Fibroblast of mammary gland (primary cell): ENCODE measurements at regions not wholly inside any gene's neighbourhood (a gene's known extent, or its start where the extent isn't known, plus 50 kb on each side); places are given as distances from the start of the nearest gene placed in this dataset.

Source experiments
- DNase-seq: peaks from one replicate; pipeline ENCODE4 v3.0.0-alpha.2; 2010; ENCODE audit warnings: low read depth
- H3K4me3 ChIP-seq: 2 replicates; pipeline ENCODE4 v1.5.1; 2011; ENCODE audit warnings: low read depth, mild to moderate bottlenecking, low read length, moderate library complexity; ENCODE audit not compliant: control insufficient read depth
- TF ChIP-seq, protein P1 (sequence below): conservative IDR thresholded peaks from 2 replicates; pipeline ENCODE4 v1.5.1; 2011; ENCODE audit warnings: low read depth, low read length, inconsistent platforms; ENCODE audit not compliant: control insufficient read depth, insufficient read depth

DNA sequence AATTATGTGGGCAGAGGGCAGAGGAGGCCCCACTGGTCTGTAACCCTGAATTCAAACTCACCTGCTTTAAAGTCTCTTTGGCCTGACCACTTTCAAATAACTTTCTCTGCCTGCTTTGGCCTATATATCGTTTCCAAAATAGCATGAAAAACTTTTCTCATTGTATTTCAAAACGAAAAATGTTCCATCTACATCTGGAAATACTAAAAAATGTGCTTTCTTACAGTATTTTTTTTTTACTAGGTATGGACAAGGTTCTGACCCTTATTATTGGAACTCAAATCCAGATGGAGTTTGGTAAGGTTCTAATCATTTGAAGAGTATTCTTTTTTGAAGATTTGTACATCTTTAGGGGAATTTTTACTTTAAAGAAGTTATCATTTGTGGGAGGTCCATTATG is 241.9 kb downstream of the PAX1 start:
- TF ChIP-seq, protein P1, sequence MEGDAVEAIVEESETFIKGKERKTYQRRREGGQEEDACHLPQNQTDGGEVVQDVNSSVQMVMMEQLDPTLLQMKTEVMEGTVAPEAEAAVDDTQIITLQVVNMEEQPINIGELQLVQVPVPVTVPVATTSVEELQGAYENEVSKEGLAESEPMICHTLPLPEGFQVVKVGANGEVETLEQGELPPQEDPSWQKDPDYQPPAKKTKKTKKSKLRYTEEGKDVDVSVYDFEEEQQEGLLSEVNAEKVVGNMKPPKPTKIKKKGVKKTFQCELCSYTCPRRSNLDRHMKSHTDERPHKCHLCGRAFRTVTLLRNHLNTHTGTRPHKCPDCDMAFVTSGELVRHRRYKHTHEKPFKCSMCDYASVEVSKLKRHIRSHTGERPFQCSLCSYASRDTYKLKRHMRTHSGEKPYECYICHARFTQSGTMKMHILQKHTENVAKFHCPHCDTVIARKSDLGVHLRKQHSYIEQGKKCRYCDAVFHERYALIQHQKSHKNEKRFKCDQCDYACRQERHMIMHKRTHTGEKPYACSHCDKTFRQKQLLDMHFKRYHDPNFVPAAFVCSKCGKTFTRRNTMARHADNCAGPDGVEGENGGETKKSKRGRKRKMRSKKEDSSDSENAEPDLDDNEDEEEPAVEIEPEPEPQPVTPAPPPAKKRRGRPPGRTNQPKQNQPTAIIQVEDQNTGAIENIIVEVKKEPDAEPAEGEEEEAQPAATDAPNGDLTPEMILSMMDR: no peak
- no peak overlapping the region for H3K4me3 ChIP-seq
- no peak for DNase-seq

DNA sequence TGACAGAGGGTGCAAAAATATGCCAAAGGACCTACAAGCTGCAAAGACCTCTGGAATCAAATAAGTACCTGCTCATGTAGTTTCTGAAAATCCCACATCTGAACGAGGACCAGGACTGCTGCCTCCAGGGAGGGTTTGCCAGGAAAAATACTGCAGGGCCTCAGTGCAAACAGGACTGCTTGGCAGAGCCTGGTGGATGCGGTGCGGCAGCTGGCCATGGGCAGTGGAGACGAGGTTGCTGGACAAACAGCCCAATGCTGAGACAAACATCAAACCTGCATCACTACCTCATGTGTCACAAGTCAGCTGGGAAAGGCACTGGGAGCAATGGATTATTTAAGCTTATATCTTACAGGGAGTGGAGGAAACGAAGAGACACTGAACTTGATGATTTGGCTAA is 238.8 kb downstream of the PAX1 start:
- TF ChIP-seq, protein P1: no peak
- DNase-seq: no peak
- H3K4me3 ChIP-seq: no peak overlapping the region

DNA sequence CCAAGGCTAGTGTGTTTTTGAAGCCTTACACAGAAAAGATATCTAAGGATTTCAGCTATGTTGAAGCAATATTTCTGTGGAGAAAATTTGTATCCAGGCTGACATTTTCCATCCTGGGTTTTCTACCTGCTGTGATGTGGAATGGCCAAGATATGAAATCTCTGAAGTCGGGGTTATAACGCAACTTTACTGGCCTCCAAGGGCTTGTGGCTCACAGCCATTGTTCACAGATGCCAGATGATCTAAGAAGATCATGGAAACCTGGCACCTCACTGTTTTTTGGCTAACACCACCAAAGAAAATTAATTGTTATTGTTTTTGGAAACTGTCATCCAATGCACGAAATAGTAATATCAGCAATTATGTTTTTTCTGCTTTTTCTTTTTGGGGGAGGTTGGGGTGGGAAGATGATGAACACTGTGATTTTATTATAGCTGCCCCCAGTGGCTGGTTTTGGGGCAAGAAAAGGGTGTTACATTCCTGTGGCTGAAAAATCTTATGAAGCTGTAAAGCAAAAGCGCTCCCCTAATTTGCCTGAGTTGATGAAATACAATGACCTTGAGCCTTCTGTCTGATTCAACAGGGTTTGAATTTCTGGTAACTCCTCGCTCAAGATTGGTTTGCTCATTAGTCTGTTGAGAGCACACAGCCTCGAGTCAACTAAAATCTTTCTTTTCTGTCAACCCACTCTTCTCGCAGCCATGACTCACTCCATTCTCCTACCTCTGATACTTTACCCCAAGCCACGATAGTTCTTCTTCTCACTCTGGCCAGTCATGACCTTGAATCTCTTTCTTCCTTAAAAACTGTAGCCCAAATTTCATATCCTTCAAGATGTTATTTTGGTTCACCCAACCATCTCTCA is 236.7 kb downstream of the PAX1 start:
- H3K4me3 ChIP-seq: no peak overlapping the region
- no peak for DNase-seq
- TF ChIP-seq, protein P1: no peak

DNA sequence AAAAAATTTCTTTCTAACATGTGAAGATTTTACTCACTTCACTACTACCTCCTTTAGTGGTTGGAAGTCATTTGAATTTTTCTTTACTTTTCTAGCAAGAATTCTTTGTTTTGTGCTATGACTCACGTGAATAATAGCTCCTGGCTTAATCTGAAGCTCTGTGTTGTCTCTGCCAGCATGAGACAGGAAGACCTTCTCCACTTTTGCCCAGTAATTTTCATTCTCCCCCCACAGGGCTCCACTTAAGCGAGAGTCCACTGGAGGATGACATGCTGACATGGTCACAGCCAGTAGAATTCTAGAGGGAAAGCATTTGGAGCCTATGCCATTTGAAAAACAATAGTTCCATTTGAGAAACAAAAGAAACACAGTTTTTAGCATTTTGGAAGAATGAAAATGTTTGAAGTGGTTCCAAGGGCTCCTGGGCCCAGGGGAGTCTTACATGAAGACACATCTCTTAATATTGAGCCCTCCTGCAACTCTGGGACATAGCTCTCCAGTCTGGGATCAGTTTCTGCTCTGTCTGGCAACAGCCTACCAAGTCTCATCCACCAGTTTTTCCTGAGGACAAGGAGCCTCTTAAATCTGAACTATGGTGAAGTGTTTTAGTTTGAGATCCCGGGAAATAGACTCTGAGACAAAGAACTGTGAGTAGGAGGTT is 231.4 kb downstream of the PAX1 start:
- peak; percentile 23 for DNase-seq
- H3K4me3 ChIP-seq: no peak overlapping the region
- TF ChIP-seq, protein P1: no peak

DNA sequence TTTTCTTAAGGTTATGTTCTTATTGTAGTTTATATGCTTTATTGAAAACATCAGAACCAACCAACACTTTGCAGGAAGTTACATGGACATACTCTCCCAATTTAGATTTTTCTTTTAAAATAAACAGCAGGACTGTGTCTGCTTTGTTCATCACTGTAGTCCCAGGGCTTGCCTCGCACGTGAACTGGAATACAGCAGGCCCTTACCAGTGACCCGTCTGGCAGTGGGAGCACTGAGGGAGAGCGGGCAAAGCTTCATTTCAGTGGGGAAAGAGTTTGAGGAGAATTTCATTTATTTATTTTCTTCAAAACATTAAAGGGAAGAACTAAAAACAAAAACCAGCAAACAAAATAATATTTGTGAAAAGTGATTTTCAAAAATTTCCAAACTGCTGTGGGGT is 230.8 kb downstream of the PAX1 start:
- TF ChIP-seq, protein P1: no peak
- H3K4me3 ChIP-seq: no peak overlapping the region
- no peak for DNase-seq

DNA sequence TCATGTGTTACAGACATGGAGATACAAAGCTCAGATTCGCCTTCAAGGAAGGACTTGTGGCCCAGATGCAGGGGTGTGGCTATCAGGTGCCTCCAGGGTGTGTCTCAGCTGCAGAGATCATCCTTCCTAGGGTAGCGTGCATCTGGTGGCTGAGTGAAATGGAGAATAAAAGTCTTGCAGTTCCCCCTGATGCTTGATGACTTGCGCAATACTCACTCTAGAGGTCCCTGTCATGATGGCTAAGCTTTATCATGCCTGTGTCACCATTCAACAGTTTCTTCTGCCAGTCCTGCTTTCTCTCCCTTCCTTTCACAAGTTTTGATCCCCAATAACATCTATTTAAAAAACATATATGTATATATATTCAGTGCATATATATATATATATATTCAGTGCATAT is 228.1 kb downstream of the PAX1 start:
- no peak overlapping the region for H3K4me3 ChIP-seq
- DNase-seq: no peak
- TF ChIP-seq, protein P1: no peak
